OCI-LY7 (cell line): ENCODE measurements at regions not wholly inside any gene's neighbourhood (a gene's known extent, or its start where the extent isn't known, plus 50 kb on each side); places are given as distances from the start of the nearest gene placed in this dataset.
A peak's percentile ranks its signal among the peaks of the same experiment; 100 is the strongest.

Source experiments
- BruUV-seq: library from RNA; stranded (reverse); fragments of 400-500 nt; replicated peaks from 2 replicates; lab custom pipeline; 2021; lab: Mats Ljungman, UMichigan
- CTCF ChIA-PET: fragments of 300-600 bp; sonication (Branson Sonifier 250); formaldehyde crosslinking; loops from one replicate; lab custom pipeline; 2022; ENCODE audit warnings: antibody characterized with exemption; ENCODE audit not compliant: unreplicated experiment; lab: Charles Lee
- POLR2A ChIA-PET: fragments of 300-600 bp; sonication (Branson Sonifier 250); formaldehyde crosslinking; loops from one replicate; lab custom pipeline; 2022; ENCODE audit warnings: antibody characterized with exemption; lab: Charles Lee
- DNase-seq: peaks from one replicate; pipeline ENCODE4 v3.0.0-alpha.2; 2015; ENCODE audit warnings: low spot score
- H2AFZ ChIP-seq: fragments of 200-600 bp; sonication (generic), shearing (Covaris generic); 2 replicates; pipeline ENCODE4 v1.6.1; 2014; ENCODE audit warnings: mild to moderate bottlenecking, antibody characterized with exemption, low read length, moderate library complexity
- H3K27ac ChIP-seq: fragments of 200-600 bp; sonication (generic); 2 replicates; pipeline ENCODE4 v1.5.1; 2014; ENCODE audit warnings: mixed run types, low read depth, mild to moderate bottlenecking, moderate library complexity, low read length, inconsistent platforms; ENCODE audit not compliant: poor library complexity, severe bottlenecking
- H3K36me3 ChIP-seq: fragments of 200-600 bp; sonication (generic); 2 replicates; pipeline ENCODE4 v1.6.1; 2014; ENCODE audit warnings: mild to moderate bottlenecking, antibody characterized with exemption, low read length, moderate library complexity, mixed read lengths; ENCODE audit not compliant: insufficient read depth
- H3K4me1 ChIP-seq: fragments of 200-600 bp; sonication (generic); 2 replicates; pipeline ENCODE4 v1.5.1; 2014; ENCODE audit warnings: mild to moderate bottlenecking, low read length; ENCODE audit not compliant: insufficient read depth, poor library complexity, severe bottlenecking
- H3K4me2 ChIP-seq: fragments of 200-600 bp; sonication (generic); 2 replicates; pipeline ENCODE4 v1.6.1; 2014; ENCODE audit warnings: mild to moderate bottlenecking, low read length
- H3K4me3 ChIP-seq: fragments of 200-600 bp; sonication (generic); 2 replicates; pipeline ENCODE4 v1.5.1; 2014; ENCODE audit warnings: mild to moderate bottlenecking, low read depth, low read length; ENCODE audit not compliant: poor library complexity, severe bottlenecking
- H3K79me2 ChIP-seq: fragments of 200-600 bp; sonication (generic); 2 replicates; pipeline ENCODE4 v1.6.1; 2016; ENCODE audit warnings: low read depth, mild to moderate bottlenecking, low read length, moderate library complexity, mixed read lengths; ENCODE audit not compliant: insufficient read depth
- H3K9me2 ChIP-seq: fragments of 200-600 bp; sonication (generic); 2 replicates; pipeline ENCODE4 v1.6.1; 2016; ENCODE audit warnings: mild to moderate bottlenecking, low read length, mixed read lengths; ENCODE audit not compliant: insufficient read depth
- H3K9me3 ChIP-seq: fragments of 200-600 bp; sonication (generic); 2 replicates; pipeline ENCODE4 v1.6.1; 2014; ENCODE audit warnings: mild to moderate bottlenecking, mixed run types, low read length, mixed read lengths
- H4K20me1 ChIP-seq: fragments of 200-600 bp; sonication (generic); 2 replicates; pipeline ENCODE4 v1.6.1; 2014; ENCODE audit warnings: mild to moderate bottlenecking, antibody characterized with exemption, low read length, moderate library complexity, mixed read lengths; ENCODE audit not compliant: insufficient read depth
- EZH2phosphoT487 ChIP-seq: fragments of 200-600 bp; sonication (generic); IDR thresholded peaks from 2 replicates; pipeline ENCODE4 v1.6.1; 2018; ENCODE audit warnings: low read depth, borderline replicate concordance, mild to moderate bottlenecking, mixed run types, antibody characterized with exemption, low read length, moderate library complexity, mixed read lengths
- intact Hi-C: fragments of 100-400 bp; cut with micrococcal nuclease; formaldehyde crosslinking; loops from one replicate; pipeline ENCODE4 v1.10.0; 2022; ENCODE audit not compliant: unreplicated experiment
- TF ChIP-seq, protein P1 (sequence below): fragments of 200-600 bp; sonication (generic); conservative IDR thresholded peaks from 2 replicates; pipeline ENCODE4 v1.5.1; 2014; ENCODE audit warnings: mild to moderate bottlenecking, antibody characterized with exemption, low read length, moderate library complexity, mixed read lengths

DNA sequence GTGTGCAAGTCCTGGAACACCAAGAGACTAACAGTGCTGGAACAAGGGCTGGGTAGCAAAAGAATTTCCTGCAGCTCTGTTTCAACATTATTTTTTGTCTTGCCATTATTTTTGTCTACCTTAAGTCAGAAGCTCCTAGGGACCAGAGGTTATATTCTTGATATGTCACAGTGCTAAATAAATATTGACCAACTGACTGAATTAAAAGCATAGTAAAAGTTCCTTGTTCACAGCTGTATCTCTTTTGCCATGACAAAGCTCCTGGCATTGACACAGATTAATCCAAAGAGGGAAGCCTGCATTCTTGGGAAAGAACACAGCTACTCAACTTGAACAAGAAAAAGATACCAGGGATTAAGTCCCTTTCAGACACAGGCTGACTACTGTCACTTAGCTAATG lies 136.5 kb downstream of the SPTSSA start:
- H3K79me2 ChIP-seq = no peaks in the 10 kb centered on the region
- no peaks in the 10 kb centered on the region for H4K20me1 ChIP-seq
- no peak overlapping the region for H3K27ac ChIP-seq
- POLR2A ChIA-PET = interaction anchor here (0.7 kb wide), 4 partner anchors 193 to 1666 kb away, joined by 3 to 10 read pairs (median 4); no protein-coding TSS in a partner anchor
- no peaks in the 10 kb centered on the region for H3K9me2 ChIP-seq
- intact Hi-C loops = loop anchor here (10.0 kb wide), 1 partner anchor 491 kb away; no protein-coding TSS in a partner anchor
- BruUV-seq = no TSS peak
- CTCF ChIA-PET = no interaction called here
- TF ChIP-seq, protein P1, sequence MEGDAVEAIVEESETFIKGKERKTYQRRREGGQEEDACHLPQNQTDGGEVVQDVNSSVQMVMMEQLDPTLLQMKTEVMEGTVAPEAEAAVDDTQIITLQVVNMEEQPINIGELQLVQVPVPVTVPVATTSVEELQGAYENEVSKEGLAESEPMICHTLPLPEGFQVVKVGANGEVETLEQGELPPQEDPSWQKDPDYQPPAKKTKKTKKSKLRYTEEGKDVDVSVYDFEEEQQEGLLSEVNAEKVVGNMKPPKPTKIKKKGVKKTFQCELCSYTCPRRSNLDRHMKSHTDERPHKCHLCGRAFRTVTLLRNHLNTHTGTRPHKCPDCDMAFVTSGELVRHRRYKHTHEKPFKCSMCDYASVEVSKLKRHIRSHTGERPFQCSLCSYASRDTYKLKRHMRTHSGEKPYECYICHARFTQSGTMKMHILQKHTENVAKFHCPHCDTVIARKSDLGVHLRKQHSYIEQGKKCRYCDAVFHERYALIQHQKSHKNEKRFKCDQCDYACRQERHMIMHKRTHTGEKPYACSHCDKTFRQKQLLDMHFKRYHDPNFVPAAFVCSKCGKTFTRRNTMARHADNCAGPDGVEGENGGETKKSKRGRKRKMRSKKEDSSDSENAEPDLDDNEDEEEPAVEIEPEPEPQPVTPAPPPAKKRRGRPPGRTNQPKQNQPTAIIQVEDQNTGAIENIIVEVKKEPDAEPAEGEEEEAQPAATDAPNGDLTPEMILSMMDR = no peak
- no peak for TF ChIP-seq EZH2phosphoT487
- H2AFZ ChIP-seq = no peak overlapping the region
- H3K36me3 ChIP-seq = no peaks in the 10 kb centered on the region
- H3K9me3 ChIP-seq = no peaks in the 10 kb centered on the region
- DNase-seq = no peak
- H3K4me2 ChIP-seq = no peak overlapping the region
- H3K4me3 ChIP-seq = no peak overlapping the region
- H3K4me1 ChIP-seq = no peaks in the 10 kb centered on the region

- Histone ChIP-seq H2AFZ (no peak overlapping the region), H3K9me3 (no peaks in the 10 kb centered on the region), H3K4me2 (no peak overlapping the region), H3K4me1 (no peaks in the 10 kb centered on the region), H3K4me3 (no peak overlapping the region), H3K9me2 (no peaks in the 10 kb centered on the region), H3K79me2 (no peaks in the 10 kb centered on the region), H4K20me1 (no peaks in the 10 kb centered on the region), H3K36me3 (no peaks in the 10 kb centered on the region), H3K27ac (no peak overlapping the region)
- DNase-seq = peak; percentile 57
- POLR2A ChIA-PET = no interaction called here
- intact Hi-C loops = loop anchor here (10.0 kb wide), 1 partner anchor 490 kb away; no protein-coding TSS in a partner anchor
- TF ChIP-seq, protein P1 = peak; percentile 92
- TF ChIP-seq EZH2phosphoT487 = no peak
- CTCF ChIA-PET = no interaction called here
- no TSS peak for BruUV-seq
Measured at GRCh38 chr14:34324363-34324795, 137.7 kb downstream of the SPTSSA start.

- no TSS peak for BruUV-seq
- Histone ChIP-seq H3K79me2 (no peaks in the 10 kb centered on the region), H4K20me1 (no peaks in the 10 kb centered on the region), H3K4me2 (no peak overlapping the region), H2AFZ (no peak overlapping the region), H3K4me1 (no peaks in the 10 kb centered on the region), H3K27ac (no peak overlapping the region), H3K9me3 (no peaks in the 10 kb centered on the region), H3K36me3 (no peaks in the 10 kb centered on the region), H3K4me3 (no peak overlapping the region), H3K9me2 (no peaks in the 10 kb centered on the region)
- DNase-seq = peak; percentile 69
- intact Hi-C loops = loop anchor here (10.0 kb wide), 1 partner anchor 488 kb away; no protein-coding TSS in a partner anchor
- ChIA-PET CTCF (no interaction called here), POLR2A (interaction anchor here (1.9 kb wide), 1 partner anchor 38 kb away, joined by 4 read pairs; no protein-coding TSS in a partner anchor)
- TF ChIP-seq, protein P1 = peak; percentile 94
- TF ChIP-seq EZH2phosphoT487 = no peak
Measured at GRCh38 chr14:34322940-34323418, 139.1 kb downstream of the SPTSSA start.
